Heart right ventricle (tissue), 16 donors: ENCODE measurements at regions not wholly inside any gene's neighbourhood (a gene's known extent, or its start where the extent isn't known, plus 50 kb on each side); places are given as distances from the start of the nearest gene placed in this dataset.

Experiments used
- ATAC-seq, 8 donors: fragments of 200-7000 bp; cut with Tn5 transposase; one replicate each; pipeline ENCODE4 v1.9.1; 2020; ENCODE audit warnings: mild to moderate bottlenecking in 8 of 8, moderate library complexity in 8 of 8, moderate number of reproducible peaks in 1 of 8
- DNase-seq, 2 donors: peaks; one replicate each; pipeline ENCODE4 v3.0.0-alpha.2; 2020
- H3K27ac ChIP-seq, 10 donors: fragments of 200-600 bp; sonication (generic) in 2 of 10; one replicate each; pipeline versions ENCODE4 v1.5.0 to v1.8.0; 2020 to 2022; ENCODE audit warnings: mild to moderate bottlenecking in 3 of 10
- H3K27me3 ChIP-seq, 7 donors: fragments of 200-600 bp; one replicate each; pipeline ENCODE4 v1.8.0; 2021 to 2022; ENCODE audit warnings: mild to moderate bottlenecking in 2 of 7
- H3K36me3 ChIP-seq, 9 donors: fragments of 200-600 bp; sonication (generic) in 1 of 9; one replicate each; pipeline versions ENCODE4 v1.5.0 to v1.8.0; 2020 to 2022; ENCODE audit warnings: mild to moderate bottlenecking in 2 of 9
- H3K4me1 ChIP-seq, 9 donors: fragments of 200-600 bp; sonication (generic) in 1 of 9; one replicate each; pipeline versions ENCODE4 v1.5.0 to v1.8.0; 2020 to 2022; ENCODE audit warnings: mild to moderate bottlenecking in 4 of 9
- H3K4me3 ChIP-seq, 10 donors: fragments of 200-600 bp; sonication (generic) in 2 of 10; one replicate each; pipeline versions ENCODE4 v1.5.0 to v1.8.0; 2020 to 2022; ENCODE audit warnings: mild to moderate bottlenecking in 7 of 10, moderate library complexity in 2 of 10
- H3K9me3 ChIP-seq, 11 donors: fragments of 200-600 bp in 10 of 11; sonication (generic) in 2 of 11; one replicate each; pipeline versions ENCODE4 v1.5.0 to v1.8.0; 2013 to 2022; ENCODE audit warnings: mild to moderate bottlenecking in 2 of 11, control low read depth in 1 of 11, moderate library complexity in 1 of 11
- WGBS, 2 donors: extraction: QIAGEN DNeasy Blood & Tissue Kit; methylation state at CpG; one replicate each; pipeline ENCODE4 v1.1.7; 2013; ENCODE audit warnings: inconsistent platforms in 1 of 2; 5-methylcytosine and 5-hydroxymethylcytosine counted together
- intact Hi-C, 10 donors: fragments of 100-400 bp; cut with DNase I; formaldehyde crosslinking; loops; one replicate each; pipeline versions ENCODE4 v1.11.1 to v1.14.2; 2022
- TF ChIP-seq, protein P1 (sequence below), 9 donors: fragments of 200-600 bp; sonication (generic) in 2 of 9; IDR thresholded peaks; one replicate each; pipeline versions ENCODE4 v1.5.0 to v1.8.0; 2021 to 2022; ENCODE audit warnings: antibody characterized with exemption in 9 of 9, mild to moderate bottlenecking in 5 of 9, moderate library complexity in 1 of 9
- donor health status: Arrhythmogenic right ventricular cardiomyopathy.
- donor health status: ischemic (EF 13 %, LVEDD 7.1; RV severe dilation, severe dysfunction).
- donor health status: healthy with polysubstance abuse.
- donor health status: DM: no; HTN: yes; CAD: no.
- donor health status: DM: no; HTN: no; CAD: no.
- donor health status: ischemic (EF 25% LVEDD 6.9; RV normal size, moderate dysfunction).
- donor health status: ischemic (EF 25% LVEDD 5.7; RV mildly dilated, moderate dysfunction).
- donor health status: healthy.
- donor health status: DM: yes; HTN: yes; CAD: no.
- donor health status: Ischemic cardiomyopathy.
- donor health status: ischemic (EF 35%, LVEDD 5.7; RV mildly dilated, moderate dysfunction).
- donor health status: nonischemic (EF 11% LVEDD 7.7; RV severe dilation, severe dysfunction).
- donor health status: DM: yes; HTN: yes; CAD: no.
- donor health status: PGD.
- donor health status: ischemic (EF 29% LVEDD 5.4; RV normal size, mild dysfunction).
- donor health status: nonischemic (EF 23%, LVEDD 6.1; RV moderate dilation, normal function).

DNA sequence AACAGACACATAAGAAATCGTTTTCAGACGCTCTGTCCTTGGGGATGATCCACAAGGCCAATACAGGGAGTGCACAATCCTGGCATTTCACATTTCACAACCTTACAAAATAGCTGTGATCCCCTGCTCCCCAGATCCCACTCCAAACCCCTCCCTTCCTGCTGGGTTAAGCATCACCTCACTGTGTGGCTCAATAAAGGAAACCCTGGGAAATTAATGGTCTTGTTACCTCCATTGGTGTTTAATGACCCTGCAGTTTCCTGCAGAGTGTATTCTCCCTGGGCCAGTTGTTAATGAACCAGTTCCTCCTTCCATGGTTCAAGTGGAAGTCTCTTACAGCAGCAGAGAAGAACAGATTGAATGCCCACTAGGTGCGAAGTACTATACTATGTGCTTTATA is 334.7 kb downstream of the OMA1 start:
- no peak for ATAC-seq

DNA sequence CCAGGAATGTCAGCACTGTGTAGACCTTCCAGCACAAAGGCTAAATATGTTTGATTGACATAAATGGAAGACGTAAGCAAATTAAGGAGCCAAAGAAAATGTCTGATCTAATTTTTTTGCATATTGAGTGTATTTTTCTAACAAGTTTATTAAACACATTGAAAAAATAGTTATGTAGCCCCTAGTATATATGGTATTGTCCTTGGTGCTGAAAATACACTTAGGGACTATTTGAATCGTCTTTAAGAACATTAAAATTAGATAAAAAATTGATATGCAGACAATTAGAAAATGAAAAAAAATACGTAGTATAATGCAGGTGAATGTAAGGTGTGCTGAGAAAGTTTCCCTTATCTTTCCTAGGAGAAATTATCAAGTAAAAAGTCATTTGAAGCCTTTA is 337.0 kb downstream of the OMA1 start:
- ATAC-seq, result no peak
- peaks cover 0 to 4% (median 0%) of the 10 kb centered on the region in 11 donors for H3K9me3 ChIP-seq
- H3K36me3 ChIP-seq, result no peaks in the 10 kb centered on the region
- 60 to 65% methylated on average over 3 of the region's 3 CpGs for WGBS, 2 donors
- intact Hi-C loops, result no loop called here
- TF ChIP-seq, protein P1, sequence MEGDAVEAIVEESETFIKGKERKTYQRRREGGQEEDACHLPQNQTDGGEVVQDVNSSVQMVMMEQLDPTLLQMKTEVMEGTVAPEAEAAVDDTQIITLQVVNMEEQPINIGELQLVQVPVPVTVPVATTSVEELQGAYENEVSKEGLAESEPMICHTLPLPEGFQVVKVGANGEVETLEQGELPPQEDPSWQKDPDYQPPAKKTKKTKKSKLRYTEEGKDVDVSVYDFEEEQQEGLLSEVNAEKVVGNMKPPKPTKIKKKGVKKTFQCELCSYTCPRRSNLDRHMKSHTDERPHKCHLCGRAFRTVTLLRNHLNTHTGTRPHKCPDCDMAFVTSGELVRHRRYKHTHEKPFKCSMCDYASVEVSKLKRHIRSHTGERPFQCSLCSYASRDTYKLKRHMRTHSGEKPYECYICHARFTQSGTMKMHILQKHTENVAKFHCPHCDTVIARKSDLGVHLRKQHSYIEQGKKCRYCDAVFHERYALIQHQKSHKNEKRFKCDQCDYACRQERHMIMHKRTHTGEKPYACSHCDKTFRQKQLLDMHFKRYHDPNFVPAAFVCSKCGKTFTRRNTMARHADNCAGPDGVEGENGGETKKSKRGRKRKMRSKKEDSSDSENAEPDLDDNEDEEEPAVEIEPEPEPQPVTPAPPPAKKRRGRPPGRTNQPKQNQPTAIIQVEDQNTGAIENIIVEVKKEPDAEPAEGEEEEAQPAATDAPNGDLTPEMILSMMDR (IDR thresholded peaks at IDR 0.05), result no peak
- H3K27ac ChIP-seq, result no peak overlapping the region
- no peak for DNase-seq
- no peaks in the 10 kb centered on the region for H3K4me1 ChIP-seq
- H3K4me3 ChIP-seq, result no peak overlapping the region
- no peaks in the 10 kb centered on the region for H3K27me3 ChIP-seq

More for the DNA sequence above, 334.7 kb downstream of the OMA1 start:
- peaks cover 0 to 4% (median 0%) of the 10 kb centered on the region in 11 donors for H3K9me3 ChIP-seq
- DNase-seq, result no peak
- H3K27me3 ChIP-seq, result no peaks in the 10 kb centered on the region
- intact Hi-C loops, result no loop called here
- WGBS, 2 donors, result 21 to 35% methylated on average over 3 of the region's 3 CpGs
- no peak overlapping the region for H3K4me3 ChIP-seq
- TF ChIP-seq, protein P1 (IDR thresholded peaks at IDR 0.05), result no peak
- H3K27ac ChIP-seq, result no peak overlapping the region
- H3K4me1 ChIP-seq, result no peaks in the 10 kb centered on the region
- H3K36me3 ChIP-seq, result no peaks in the 10 kb centered on the region

DNA sequence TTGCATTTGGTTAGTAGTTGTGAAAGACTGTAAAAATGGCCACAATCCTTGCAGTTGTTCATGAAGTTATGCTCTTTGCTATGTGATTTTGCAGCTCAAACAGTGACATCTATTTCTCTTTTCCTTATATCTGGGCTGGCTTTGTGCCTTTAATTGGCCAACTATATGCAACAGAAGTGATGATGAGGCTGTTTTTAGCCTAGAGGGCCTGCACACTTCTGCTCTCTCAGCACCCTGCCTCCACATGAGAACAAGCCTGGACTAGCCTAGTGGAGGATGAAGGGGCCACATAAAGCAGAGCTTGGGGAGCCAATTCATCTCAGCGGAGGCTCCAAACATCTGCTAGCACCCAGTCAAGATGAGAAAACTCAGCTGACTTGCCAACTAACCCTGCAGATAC is 339.8 kb downstream of the OMA1 start:
- ATAC-seq (no peak), DNase-seq (no peak)
- Histone ChIP-seq H3K4me1 (no peaks in the 10 kb centered on the region), H3K36me3 (no peaks in the 10 kb centered on the region), H3K27me3 (no peaks in the 10 kb centered on the region), H3K9me3 (peaks cover 0 to 4% (median 0%) of the 10 kb centered on the region in 11 donors), H3K4me3 (no peak overlapping the region), H3K27ac (no peak overlapping the region)
- 90 to 96% methylated on average over 1 of the region's 1 CpG for WGBS, 2 donors
- TF ChIP-seq, protein P1 (IDR thresholded peaks at IDR 0.05), result no peak
- intact Hi-C loops, result no loop called here

DNA sequence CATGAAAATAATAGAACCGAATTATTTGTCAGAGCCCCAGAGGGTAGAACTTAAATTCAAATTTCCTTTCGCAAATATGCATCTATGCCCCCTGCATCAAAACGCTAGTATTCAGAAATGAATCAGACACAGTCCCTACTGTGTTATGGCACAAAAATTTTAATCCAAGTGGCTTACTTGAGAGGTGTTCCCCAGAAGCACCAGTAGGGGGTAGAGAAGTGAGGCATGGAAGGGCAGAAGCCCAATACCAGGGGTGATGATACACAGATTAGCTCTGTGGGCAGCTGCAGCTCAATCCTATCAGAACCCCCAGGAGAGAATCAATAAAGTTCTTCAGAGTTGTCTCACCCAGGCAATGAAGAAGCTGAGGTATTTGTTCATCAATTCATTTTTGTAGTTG is 342.2 kb downstream of the OMA1 start:
- WGBS, 2 donors, result 76 to 82% methylated on average over 3 of the region's 3 CpGs
- ATAC-seq (no peak), DNase-seq (no peak)
- H3K4me1 ChIP-seq, result no peaks in the 10 kb centered on the region
- H3K27ac ChIP-seq, result no peak overlapping the region
- intact Hi-C loops, result no loop called here
- no peak overlapping the region for H3K4me3 ChIP-seq
- no peaks in the 10 kb centered on the region for H3K36me3 ChIP-seq
- no peaks in the 10 kb centered on the region for H3K27me3 ChIP-seq
- H3K9me3 ChIP-seq, result peaks cover 0 to 4% (median 0%) of the 10 kb centered on the region in 11 donors
- TF ChIP-seq, protein P1 (IDR thresholded peaks at IDR 0.05), result no peak
